HEK293 (cell line): ENCODE measurements at regions not wholly inside any gene's neighbourhood (a gene's known extent, or its start where the extent isn't known, plus 50 kb on each side); places are given as distances from the start of the nearest gene placed in this dataset.
"Not testable (repeated sequence)": the region's sequence is repeated elsewhere in the genome, so short reads cannot be mapped to it uniquely, and the experiment has no call there.

ENCODE experiments used
- CTCF ChIA-PET: fragments of 350-600 bp; formaldehyde crosslinking; extraction: SDS; loops from one replicate; lab custom pipeline; 2021; ENCODE audit warnings: antibody characterized with exemption; lab: Yijun Ruan, JAX
- POLR2A ChIA-PET: fragments of 300-600 bp; formaldehyde crosslinking; extraction: SDS; loops from one replicate; lab custom pipeline; 2020; ENCODE audit warnings: antibody characterized with exemption, inconsistent platforms; lab: Yijun Ruan, JAX
- H3K27ac ChIP-seq: fragments of 200-500 bp; sonication (Bioruptor generic); 2 replicates; pipeline ENCODE4 v1.5.1; 2014; ENCODE audit warnings: low read depth, low read length, control low read depth, inconsistent platforms; ENCODE audit errors: extremely low read depth
- H3K36me3 ChIP-seq, 2 experiments: fragments of 200-500 bp in 1 of 2; sonication (Bioruptor generic) in 1 of 2; 1 replicate in 1 of 2; 2 replicates in 1 of 2; pipeline ENCODE4 v1.5.1; 2014 to 2017; ENCODE audit warnings: inconsistent platforms in 2 of 2, low read length in 2 of 2; ENCODE audit not compliant: control insufficient read depth in 2 of 2, insufficient read depth in 1 of 2
- H3K4me1 ChIP-seq: fragments of 200-500 bp; sonication (Bioruptor generic); 2 replicates; pipeline ENCODE4 v1.5.1; 2014; ENCODE audit warnings: mild to moderate bottlenecking, low read length, inconsistent platforms; ENCODE audit not compliant: control insufficient read depth, insufficient read depth
- H3K4me3 ChIP-seq: 2 replicates; pipeline ENCODE4 v1.5.1; 2011; ENCODE audit warnings: low read depth, mild to moderate bottlenecking, control low read depth, low read length, moderate library complexity
- H3K9me3 ChIP-seq: fragments of 200-500 bp; sonication (Bioruptor generic); 2 replicates; pipeline ENCODE4 v1.5.1; 2014; ENCODE audit warnings: low read depth, low read length, inconsistent platforms; ENCODE audit not compliant: control insufficient read depth, insufficient read depth
- GLI4 ChIP-seq: fragments of 450-650 bp; formaldehyde crosslinking; IDR thresholded peaks from 2 replicates; pipeline ENCODE4 v1.5.1; 2016; ENCODE audit warnings: missing biosample characterization, missing genetic modification characterization
- MZF1 ChIP-seq: fragments of 450-650 bp; formaldehyde crosslinking; IDR thresholded peaks from 2 replicates; pipeline ENCODE4 v1.5.1; 2017; ENCODE audit warnings: missing biosample characterization, missing genetic modification characterization, borderline replicate concordance
- OVOL3 ChIP-seq: fragments of 450-650 bp; formaldehyde crosslinking; IDR thresholded peaks from 2 replicates; pipeline ENCODE4 v1.5.1; 2016; ENCODE audit warnings: missing biosample characterization, missing genetic modification characterization
- YY2 ChIP-seq: fragments of 450-650 bp; formaldehyde crosslinking; IDR thresholded peaks from 2 replicates; pipeline ENCODE4 v1.5.1; 2016; ENCODE audit warnings: missing biosample characterization, missing genetic modification characterization
- ZBTB17 ChIP-seq: fragments of 450-650 bp; formaldehyde crosslinking; IDR thresholded peaks from 2 replicates; pipeline ENCODE4 v1.5.1; 2016; ENCODE audit warnings: missing biosample characterization, missing genetic modification characterization
- ZBTB20 ChIP-seq: fragments of 450-650 bp; formaldehyde crosslinking; IDR thresholded peaks from 2 replicates; pipeline ENCODE4 v1.5.1; 2016; ENCODE audit warnings: missing biosample characterization, missing genetic modification characterization
- ZBTB8A ChIP-seq: fragments of 450-650 bp; formaldehyde crosslinking; IDR thresholded peaks from 2 replicates; pipeline ENCODE4 v1.5.1; 2016; ENCODE audit warnings: missing biosample characterization, missing genetic modification characterization
- ZNF133 ChIP-seq: fragments of 450-650 bp; formaldehyde crosslinking; IDR thresholded peaks from 2 replicates; pipeline ENCODE4 v1.5.1; 2016; ENCODE audit warnings: missing biosample characterization, missing genetic modification characterization
- ZNF16 ChIP-seq: fragments of 450-650 bp; formaldehyde crosslinking; IDR thresholded peaks from 2 replicates; pipeline ENCODE4 v1.5.1; 2016; ENCODE audit warnings: low read depth, missing biosample characterization, missing genetic modification characterization
- ZNF169 ChIP-seq: fragments of 450-650 bp; formaldehyde crosslinking; IDR thresholded peaks from 2 replicates; pipeline ENCODE4 v1.5.1; 2016; ENCODE audit warnings: missing biosample characterization, missing genetic modification characterization
- ZNF175 ChIP-seq: fragments of 450-650 bp; formaldehyde crosslinking; IDR thresholded peaks from 2 replicates; pipeline ENCODE4 v1.5.1; 2016; ENCODE audit warnings: missing biosample characterization, missing genetic modification characterization
- ZNF202 ChIP-seq: fragments of 450-650 bp; formaldehyde crosslinking; IDR thresholded peaks from 2 replicates; pipeline ENCODE4 v1.5.1; 2016; ENCODE audit warnings: missing biosample characterization, missing genetic modification characterization, borderline replicate concordance
- ZNF239 ChIP-seq: fragments of 450-650 bp; formaldehyde crosslinking; IDR thresholded peaks from 2 replicates; pipeline ENCODE4 v1.5.1; 2016; ENCODE audit warnings: missing biosample characterization, missing genetic modification characterization
- ZNF266 ChIP-seq: fragments of 450-650 bp; formaldehyde crosslinking; IDR thresholded peaks from 2 replicates; pipeline ENCODE4 v1.5.1; 2016; ENCODE audit warnings: missing biosample characterization, missing genetic modification characterization, low read depth
- ZNF311 ChIP-seq: fragments of 450-650 bp; formaldehyde crosslinking; IDR thresholded peaks from 2 replicates; pipeline ENCODE4 v1.5.1; 2017; ENCODE audit warnings: missing biosample characterization, missing genetic modification characterization, borderline replicate concordance
- ZNF391 ChIP-seq: fragments of 450-650 bp; formaldehyde crosslinking; IDR thresholded peaks from 2 replicates; pipeline ENCODE4 v1.5.1; 2016; ENCODE audit warnings: low read depth, missing biosample characterization, missing genetic modification characterization, borderline replicate concordance
- ZNF404 ChIP-seq: fragments of 450-650 bp; formaldehyde crosslinking; IDR thresholded peaks from 2 replicates; pipeline ENCODE4 v1.5.1; 2017; ENCODE audit warnings: missing biosample characterization, missing genetic modification characterization
- ZNF426 ChIP-seq: fragments of 450-650 bp; formaldehyde crosslinking; IDR thresholded peaks from 2 replicates; pipeline ENCODE4 v1.5.1; 2017; ENCODE audit warnings: missing biosample characterization, missing genetic modification characterization, mild to moderate bottlenecking, inconsistent platforms, moderate library complexity
- ZNF529 ChIP-seq: fragments of 450-650 bp; formaldehyde crosslinking; IDR thresholded peaks from 2 replicates; pipeline ENCODE4 v1.5.1; 2017; ENCODE audit warnings: missing genetic modification characterization, missing biosample characterization; ENCODE audit not compliant: insufficient replicate concordance
- ZNF558 ChIP-seq: fragments of 450-650 bp; formaldehyde crosslinking; IDR thresholded peaks from 2 replicates; pipeline ENCODE4 v1.5.1; 2016; ENCODE audit warnings: missing biosample characterization, missing genetic modification characterization
- ZNF560 ChIP-seq: fragments of 450-650 bp; formaldehyde crosslinking; IDR thresholded peaks from 2 replicates; pipeline ENCODE4 v1.5.1; 2017; ENCODE audit warnings: missing biosample characterization, missing genetic modification characterization, borderline replicate concordance
- ZNF621 ChIP-seq: fragments of 450-650 bp; formaldehyde crosslinking; IDR thresholded peaks from 2 replicates; pipeline ENCODE4 v1.5.1; 2017; ENCODE audit warnings: missing biosample characterization, missing genetic modification characterization
- ZNF626 ChIP-seq: fragments of 450-650 bp; sonication (Bioruptor Pico); formaldehyde crosslinking; IDR thresholded peaks from 2 replicates; pipeline ENCODE4 v1.5.1; 2018; ENCODE audit warnings: missing biosample characterization, missing genetic modification characterization, inconsistent platforms
- ZNF664 ChIP-seq: fragments of 450-650 bp; formaldehyde crosslinking; IDR thresholded peaks from 2 replicates; pipeline ENCODE4 v1.5.1; 2016; ENCODE audit warnings: missing biosample characterization, missing genetic modification characterization
- ZNF701 ChIP-seq: fragments of 450-650 bp; formaldehyde crosslinking; IDR thresholded peaks from 2 replicates; pipeline ENCODE4 v1.5.1; 2016; ENCODE audit warnings: missing biosample characterization, missing genetic modification characterization
- ZNF76 ChIP-seq: fragments of 450-650 bp; formaldehyde crosslinking; IDR thresholded peaks from 2 replicates; pipeline ENCODE4; 2016; ENCODE audit warnings: low read depth, missing biosample characterization, missing genetic modification characterization, borderline replicate concordance
- TF ChIP-seq, protein P1 (sequence below): fragments of 450-650 bp; formaldehyde crosslinking; IDR thresholded peaks from 2 replicates; pipeline ENCODE4 v1.5.1; 2016; ENCODE audit warnings: missing biosample characterization, missing genetic modification characterization
- TF ChIP-seq, protein P2 (sequence below): fragments of 450-650 bp; IDR thresholded peaks from 2 replicates; pipeline ENCODE4 v1.5.1; 2018; ENCODE audit warnings: missing biosample characterization, mild to moderate bottlenecking, missing genetic modification characterization

DNA sequence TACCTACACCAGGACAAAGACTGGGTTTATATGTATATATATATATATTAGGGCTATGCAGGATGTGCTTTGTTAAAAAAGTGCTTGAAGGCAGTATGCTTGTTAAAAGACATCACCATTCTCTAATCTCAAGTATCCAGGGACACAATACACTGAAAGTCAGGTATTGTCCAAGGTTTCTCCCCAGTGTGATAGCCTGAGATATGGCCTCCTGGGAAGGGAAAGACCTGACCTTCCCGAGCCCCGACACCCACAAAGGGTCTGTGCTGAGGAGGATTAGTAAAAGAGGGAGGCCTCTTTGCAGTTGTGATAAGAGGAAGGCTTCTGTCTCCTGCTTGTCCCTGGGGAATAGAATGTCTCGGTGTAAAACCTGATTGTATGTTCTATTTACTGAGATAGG is 156.9 kb downstream of the GPX5 start:
- H3K36me3 ChIP-seq = no peaks in the 10 kb centered on the region
- H3K4me3 ChIP-seq = no peak overlapping the region
- no peak for TF ChIP-seq ZBTB8A (tag by site-specific recombination)
- no peak for TF ChIP-seq MZF1 (tag by site-specific recombination)
- no peak for TF ChIP-seq ZNF266
- no peak for TF ChIP-seq GLI4 (tag by site-specific recombination)
- TF ChIP-seq ZNF391 (tag by site-specific recombination) = no peak
- TF ChIP-seq ZNF175 = no peak
- TF ChIP-seq ZNF426 (tag by site-specific recombination) = no peak
- no peak for TF ChIP-seq ZNF16
- no peak for TF ChIP-seq ZNF701 (tag by site-specific recombination)
- TF ChIP-seq ZNF202 (tag by site-specific recombination) = no peak
- TF ChIP-seq, protein P1, sequence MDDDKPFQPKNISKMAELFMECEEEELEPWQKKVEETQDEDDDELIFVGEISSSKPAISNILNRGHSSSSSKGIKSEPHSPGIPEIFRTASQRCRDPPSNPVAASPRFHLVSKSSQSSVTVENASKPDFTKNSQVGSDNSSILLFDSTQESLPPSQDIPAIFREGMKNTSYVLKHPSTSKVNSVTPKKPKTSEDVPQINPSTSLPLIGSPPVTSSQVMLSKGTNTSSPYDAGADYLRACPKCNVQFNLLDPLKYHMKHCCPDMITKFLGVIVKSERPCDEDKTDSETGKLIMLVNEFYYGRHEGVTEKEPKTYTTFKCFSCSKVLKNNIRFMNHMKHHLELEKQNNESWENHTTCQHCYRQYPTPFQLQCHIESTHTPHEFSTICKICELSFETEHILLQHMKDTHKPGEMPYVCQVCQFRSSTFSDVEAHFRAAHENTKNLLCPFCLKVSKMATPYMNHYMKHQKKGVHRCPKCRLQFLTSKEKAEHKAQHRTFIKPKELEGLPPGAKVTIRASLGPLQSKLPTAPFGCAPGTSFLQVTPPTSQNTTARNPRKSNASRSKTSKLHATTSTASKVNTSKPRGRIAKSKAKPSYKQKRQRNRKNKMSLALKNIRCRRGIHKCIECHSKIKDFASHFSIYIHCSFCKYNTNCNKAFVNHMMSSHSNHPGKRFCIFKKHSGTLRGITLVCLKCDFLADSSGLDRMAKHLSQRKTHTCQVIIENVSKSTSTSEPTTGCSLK (tag by site-specific recombination) = no peak
- TF ChIP-seq ZNF560 (tag by site-specific recombination) = no peak
- TF ChIP-seq ZNF558 = no peak
- TF ChIP-seq ZNF133 (tag by site-specific recombination) = no peak
- no peak for TF ChIP-seq ZBTB20 (tag by site-specific recombination)
- ChIA-PET POLR2A (no interaction called here), CTCF (interaction anchor here (0.5 kb wide), 1 partner anchor 123 kb away, joined by 3 read pairs; no protein-coding TSS in a partner anchor)
- H3K4me1 ChIP-seq = no peaks in the 10 kb centered on the region
- H3K27ac ChIP-seq = no peak overlapping the region
- H3K9me3 ChIP-seq = no peaks in the 10 kb centered on the region

DNA sequence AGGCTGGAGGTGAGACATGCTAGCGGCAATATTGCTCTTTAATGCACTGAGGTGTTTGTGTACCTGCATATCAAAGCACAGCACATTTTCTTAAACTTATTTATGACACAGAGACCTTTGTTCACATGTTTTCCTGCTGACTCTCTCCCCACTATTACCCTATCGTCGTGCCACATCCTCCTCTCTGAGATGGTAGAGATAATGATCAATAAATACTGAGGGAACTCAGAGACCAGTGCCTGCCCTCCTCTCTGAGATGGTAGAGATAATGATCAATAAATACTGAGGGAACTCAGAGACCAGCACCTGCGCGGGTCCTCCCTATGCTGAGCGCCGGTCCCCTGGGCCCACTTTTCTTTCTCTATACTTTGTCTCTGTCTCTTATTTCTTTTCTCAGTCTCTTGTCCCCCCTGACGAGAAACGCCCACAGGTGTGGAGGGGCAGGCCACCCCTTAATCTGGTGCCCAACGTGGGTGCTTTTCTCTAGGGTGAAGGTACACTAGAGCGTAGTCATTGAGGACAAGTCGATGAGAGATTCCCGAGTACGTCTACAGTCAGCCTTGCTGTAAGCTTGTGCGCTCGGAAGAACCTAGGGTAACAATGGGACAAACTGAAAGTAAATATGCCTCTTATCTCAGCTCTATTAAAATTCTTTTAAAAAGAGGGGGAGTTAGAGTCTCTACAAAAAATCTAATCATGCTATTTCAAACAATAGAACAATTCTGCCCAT is 157.4 kb downstream of the GPX5 start:
- H3K36me3 ChIP-seq, H3K4me3 ChIP-seq, POLR2A ChIA-PET: not testable (repeated sequence)
- peak; percentile 56; the same call in 1 of the 2 replicates for TF ChIP-seq ZBTB17
- TF ChIP-seq, all 188 proteins: peak for 1; not testable (repeated sequence) for 187
- not testable (repeated sequence) for H3K4me1 ChIP-seq, H3K9me3 ChIP-seq, H3K27ac ChIP-seq
- CTCF ChIA-PET = interaction anchor here (0.6 to 1.8 kb wide), 10 partner anchors 14 to 189 kb away, joined by 3 to 8 read pairs (median 3); no protein-coding TSS in a partner anchor

DNA sequence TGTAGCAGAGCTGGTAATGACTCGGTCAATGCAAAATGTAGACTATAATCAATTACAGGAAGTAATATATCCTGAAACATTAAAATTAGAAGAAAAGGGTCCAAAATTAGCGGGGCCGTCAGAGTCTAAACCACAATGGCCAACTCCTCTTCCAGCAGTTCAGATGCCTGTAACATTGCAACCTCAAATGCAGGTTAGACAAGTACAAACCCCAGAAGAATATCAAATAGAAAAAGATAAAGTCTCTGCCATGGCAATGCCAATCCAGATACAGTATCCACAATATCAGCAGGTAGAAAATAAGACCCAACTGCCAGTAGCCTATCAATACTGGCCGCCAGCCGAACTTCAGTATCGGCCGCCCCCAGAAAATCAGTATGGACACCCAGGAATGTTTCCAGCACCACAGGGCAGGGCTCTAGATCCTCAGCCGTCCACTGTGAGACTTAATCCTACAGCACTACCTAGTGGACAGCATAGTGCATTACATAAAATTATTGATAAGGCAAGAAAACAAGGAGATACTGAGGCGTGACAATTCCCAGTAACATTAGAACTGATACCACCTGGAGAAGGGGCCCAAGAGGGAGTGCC is 158.4 kb downstream of the GPX5 start:
- ChIA-PET CTCF (interaction anchor here (0.6 to 2.2 kb wide), 24 partner anchors 10 to 970 kb away, joined by 3 to 21 read pairs (median 4); no protein-coding TSS in a partner anchor), POLR2A (no interaction called here)
- H3K36me3 ChIP-seq = no peaks in the 10 kb centered on the region
- H3K9me3 ChIP-seq = no peaks in the 10 kb centered on the region
- H3K4me3 ChIP-seq = no peak overlapping the region; the same call in 1 of the 2 replicates
- no peak overlapping the region for H3K27ac ChIP-seq
- no peaks in the 10 kb centered on the region for H3K4me1 ChIP-seq
- no peak for TF ChIP-seq ZNF311 (tag by site-specific recombination)
- no peak for TF ChIP-seq ZNF239
- TF ChIP-seq, protein P2, sequence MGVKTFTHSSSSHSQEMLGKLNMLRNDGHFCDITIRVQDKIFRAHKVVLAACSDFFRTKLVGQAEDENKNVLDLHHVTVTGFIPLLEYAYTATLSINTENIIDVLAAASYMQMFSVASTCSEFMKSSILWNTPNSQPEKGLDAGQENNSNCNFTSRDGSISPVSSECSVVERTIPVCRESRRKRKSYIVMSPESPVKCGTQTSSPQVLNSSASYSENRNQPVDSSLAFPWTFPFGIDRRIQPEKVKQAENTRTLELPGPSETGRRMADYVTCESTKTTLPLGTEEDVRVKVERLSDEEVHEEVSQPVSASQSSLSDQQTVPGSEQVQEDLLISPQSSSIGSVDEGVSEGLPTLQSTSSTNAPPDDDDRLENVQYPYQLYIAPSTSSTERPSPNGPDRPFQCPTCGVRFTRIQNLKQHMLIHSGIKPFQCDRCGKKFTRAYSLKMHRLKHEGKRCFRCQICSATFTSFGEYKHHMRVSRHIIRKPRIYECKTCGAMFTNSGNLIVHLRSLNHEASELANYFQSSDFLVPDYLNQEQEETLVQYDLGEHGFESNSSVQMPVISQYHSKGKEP (tag by site-specific recombination) = no peak
- TF ChIP-seq ZNF560 (tag by site-specific recombination) = no peak
- TF ChIP-seq ZNF76 (tag by site-specific recombination) = no peak
- TF ChIP-seq ZNF626 (tag by site-specific recombination) = no peak
- TF ChIP-seq ZNF404 (tag by site-specific recombination) = no peak
- TF ChIP-seq GLI4 (tag by site-specific recombination) = no peak
- TF ChIP-seq OVOL3 = no peak
- TF ChIP-seq ZNF169 (tag by site-specific recombination) = no peak
- TF ChIP-seq ZNF664 (tag by site-specific recombination) = no peak
- no peak for TF ChIP-seq ZNF621 (tag by site-specific recombination)
- TF ChIP-seq ZNF529 (tag by site-specific recombination) = no peak
- TF ChIP-seq YY2 (tag by site-specific recombination) = no peak
